T-helper 2 cell (primary cell): ENCODE measurements at regions not wholly inside any gene's neighbourhood (a gene's known extent, or its start where the extent isn't known, plus 50 kb on each side); places are given as distances from the start of the nearest gene placed in this dataset.
"Not testable (repeated sequence)": the region's sequence is repeated elsewhere in the genome, so short reads cannot be mapped to it uniquely, and the experiment has no call there.

Experiments used
- DNase-seq, 5 experiments: peaks; one replicate each; pipeline versions ENCODE4 v3.0.0 to v3.0.0-alpha.2; 2012 to 2022

DNA sequence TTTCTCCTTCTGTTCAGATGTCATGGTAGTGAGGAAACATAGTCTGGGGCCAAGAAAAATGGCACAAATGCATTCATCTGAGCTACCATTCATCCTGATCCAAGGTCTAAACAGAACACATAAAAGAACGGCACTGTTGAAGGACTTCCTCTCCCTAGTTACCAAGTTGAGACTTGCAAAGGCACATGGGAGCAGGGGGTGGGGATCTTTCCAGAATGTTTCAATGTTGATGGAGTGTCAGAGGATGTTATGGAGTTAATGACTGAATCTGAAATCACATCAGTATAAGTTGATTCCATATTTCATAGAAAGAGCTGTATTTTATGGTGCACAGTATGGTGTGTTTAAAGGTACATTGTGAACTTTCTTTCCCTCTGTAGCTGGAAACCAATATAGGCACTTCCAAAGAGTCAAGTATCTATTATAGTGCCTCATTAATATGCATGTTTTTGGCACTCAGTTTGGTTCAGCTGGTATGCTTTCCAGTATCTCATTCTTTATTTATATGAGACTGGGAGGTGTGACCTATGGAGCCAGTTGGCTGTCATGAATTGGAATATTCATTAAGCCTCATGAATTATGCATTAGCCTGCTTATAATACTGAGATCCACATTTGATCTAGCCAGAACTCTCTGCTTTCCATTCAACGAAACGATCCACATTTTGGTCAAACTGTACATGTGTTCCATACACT is 603.0 kb downstream of the NR2F1-AS1 start:
- DNase-seq, result no peak

DNA sequence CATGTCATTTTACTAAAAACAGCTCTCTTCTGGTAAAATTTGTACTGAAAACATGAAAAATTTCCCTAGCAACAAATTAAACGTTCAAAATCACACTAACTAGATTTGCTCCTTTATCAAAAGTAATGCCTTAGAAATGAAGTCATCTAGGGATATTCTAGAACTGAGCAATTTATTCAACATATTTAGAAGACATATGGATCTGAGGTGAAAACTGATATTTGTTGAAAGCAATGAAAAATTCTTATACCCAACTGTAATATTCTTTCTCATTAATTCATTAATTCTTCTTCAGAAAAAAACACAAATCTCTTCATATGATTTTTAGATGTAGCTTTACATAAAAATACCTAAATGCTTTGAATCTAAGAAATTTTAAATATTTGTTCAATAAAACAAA is 604.9 kb downstream of the NR2F1-AS1 start:
- no peak for DNase-seq

DNA sequence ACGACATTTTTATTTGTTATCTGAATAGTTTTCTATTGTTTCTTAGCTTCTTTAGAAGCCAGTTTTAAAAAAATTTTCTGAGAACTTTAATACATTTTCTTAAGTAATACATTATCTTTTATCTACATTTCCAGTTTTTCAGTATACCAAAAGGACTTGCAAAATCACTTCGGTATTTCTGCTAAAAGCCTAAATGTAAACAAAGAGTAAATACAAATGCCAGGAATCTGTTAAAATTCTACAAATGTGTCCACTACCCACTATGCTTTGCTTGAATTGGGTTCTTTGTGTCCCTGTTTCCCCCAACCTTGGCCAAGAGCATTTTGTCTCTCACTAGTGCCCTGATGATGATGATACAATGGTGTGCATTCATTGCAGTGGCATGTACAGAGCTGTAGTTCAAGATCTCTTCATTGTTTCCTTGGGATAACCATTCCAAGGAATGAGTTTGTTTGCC is 611.2 kb downstream of the NR2F1-AS1 start:
- no peak for DNase-seq

DNA sequence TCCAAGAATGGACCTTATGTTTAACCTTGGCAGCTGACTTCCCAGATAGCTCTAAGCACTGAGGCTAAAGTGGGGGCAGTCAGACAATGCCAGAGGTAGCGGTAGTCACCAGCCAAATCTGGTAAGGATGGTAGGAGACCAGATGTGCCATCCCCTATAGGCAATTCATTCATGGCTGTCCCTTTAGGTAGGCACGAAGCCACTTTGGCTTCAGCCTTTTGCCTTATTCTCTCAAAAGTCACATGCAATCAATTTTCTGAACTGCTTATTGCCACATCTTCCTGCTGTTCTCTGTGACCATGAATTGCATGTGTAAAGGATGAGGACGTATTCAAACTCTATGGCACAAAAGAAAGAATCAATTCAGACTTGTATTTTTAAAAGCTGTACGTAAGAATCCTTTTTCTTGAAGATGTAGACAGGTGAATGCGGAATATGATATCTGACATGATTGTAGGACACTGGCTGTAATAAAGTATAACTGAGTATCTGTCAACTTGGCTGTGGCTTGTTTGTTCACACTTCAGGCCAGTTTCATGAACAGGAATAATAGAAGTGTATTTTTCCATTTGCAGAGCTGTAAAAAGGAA is 611.7 kb downstream of the NR2F1-AS1 start:
- DNase-seq, result no peak

DNA sequence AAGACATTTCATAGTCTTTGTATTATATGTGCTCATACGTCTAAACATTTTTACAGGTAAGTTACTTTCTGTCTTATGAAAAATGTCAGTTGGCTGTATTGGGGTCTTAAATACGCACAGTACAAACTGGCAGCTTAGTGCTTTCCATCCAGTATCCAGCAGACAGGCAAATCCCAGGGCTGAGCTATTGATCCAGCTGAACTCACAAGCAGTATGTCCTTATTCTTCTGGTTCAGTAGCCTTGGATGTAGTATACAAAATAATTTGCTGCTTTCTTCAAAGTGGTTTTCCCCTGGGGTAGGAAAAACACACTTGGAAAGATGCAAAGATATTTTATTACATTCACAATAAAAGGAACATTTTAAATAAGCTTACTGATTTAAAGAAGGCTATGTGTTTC is 617.2 kb downstream of the NR2F1-AS1 start:
- DNase-seq, result no peak

DNA sequence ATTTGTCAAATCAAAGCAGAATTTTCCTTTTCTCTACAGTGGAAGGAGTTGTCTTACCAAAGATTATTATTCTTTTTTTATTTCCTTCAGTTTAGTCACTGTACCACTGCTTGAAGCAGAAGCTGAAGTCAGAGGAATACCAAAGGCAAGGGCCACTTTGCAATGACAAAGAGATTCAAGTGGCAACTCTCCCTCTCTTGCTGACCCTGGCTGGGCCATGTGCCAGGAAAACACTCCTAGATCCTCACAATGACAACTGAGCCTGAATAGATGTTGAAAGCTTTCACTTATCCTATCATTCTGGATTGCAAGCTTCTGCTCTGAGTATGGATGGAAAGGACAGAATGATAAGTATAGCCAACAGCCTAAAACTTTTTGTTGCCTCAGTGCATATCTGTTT is 618.3 kb downstream of the NR2F1-AS1 start:
- DNase-seq, result no peak

DNA sequence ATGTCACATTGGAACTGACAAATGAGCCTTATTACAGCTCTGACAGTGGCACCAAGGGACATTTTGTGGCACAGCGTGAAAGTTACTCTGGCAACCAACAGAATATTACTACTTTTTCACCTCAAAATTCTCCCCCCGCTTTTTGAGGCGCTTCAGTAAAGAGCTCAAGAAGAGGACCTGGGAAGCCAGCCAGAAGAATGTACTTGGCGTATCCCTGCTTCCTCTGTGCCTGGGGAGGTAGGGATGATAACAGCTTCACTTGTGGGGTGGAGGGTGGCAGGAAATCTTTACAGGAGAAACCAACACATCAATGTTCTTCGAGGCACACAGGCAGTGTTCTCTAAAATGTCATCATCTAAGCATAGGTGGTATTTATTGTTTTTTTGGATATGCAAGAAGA is 624.1 kb downstream of the NR2F1-AS1 start:
- DNase-seq, result no peak

DNA sequence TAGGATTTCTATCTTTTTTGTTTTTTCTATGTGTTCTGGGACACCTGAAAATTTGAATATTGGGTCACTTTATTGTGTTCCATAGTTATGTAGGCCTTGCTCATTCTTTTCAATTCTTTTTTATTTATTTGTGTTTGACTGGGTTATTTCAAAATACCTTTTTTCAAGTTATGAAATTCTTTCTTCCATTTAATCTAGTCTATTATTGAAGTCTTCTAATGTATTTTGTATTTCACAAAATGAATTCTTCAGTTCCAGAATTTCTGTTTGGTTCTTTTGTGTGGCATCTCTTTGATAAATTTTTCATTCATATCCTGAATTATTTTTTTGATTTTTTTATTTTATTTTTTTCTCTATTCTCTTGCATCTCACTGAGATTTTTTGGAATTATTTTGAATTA is 628.8 kb downstream of the NR2F1-AS1 start:
- DNase-seq, result no peak

DNA sequence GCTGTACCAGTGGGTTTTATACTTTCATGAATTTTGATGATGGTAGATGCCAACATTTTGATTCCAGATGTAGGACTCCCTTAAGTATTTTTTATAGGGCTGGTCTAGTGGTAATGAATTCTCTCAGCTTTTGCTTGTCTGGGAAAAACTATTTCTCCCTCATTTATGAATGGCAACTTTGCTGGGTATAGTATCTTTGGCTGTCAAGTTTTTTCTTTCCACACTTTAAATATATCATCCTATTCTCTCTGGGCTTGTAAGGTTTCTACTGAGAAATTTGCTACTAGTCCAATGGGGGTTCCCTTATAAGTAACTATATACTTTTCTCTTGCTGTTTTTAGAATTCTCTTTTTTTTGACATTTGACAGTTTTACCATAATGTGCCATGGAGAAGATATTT is 629.3 kb downstream of the NR2F1-AS1 start:
- no peak for DNase-seq

DNA sequence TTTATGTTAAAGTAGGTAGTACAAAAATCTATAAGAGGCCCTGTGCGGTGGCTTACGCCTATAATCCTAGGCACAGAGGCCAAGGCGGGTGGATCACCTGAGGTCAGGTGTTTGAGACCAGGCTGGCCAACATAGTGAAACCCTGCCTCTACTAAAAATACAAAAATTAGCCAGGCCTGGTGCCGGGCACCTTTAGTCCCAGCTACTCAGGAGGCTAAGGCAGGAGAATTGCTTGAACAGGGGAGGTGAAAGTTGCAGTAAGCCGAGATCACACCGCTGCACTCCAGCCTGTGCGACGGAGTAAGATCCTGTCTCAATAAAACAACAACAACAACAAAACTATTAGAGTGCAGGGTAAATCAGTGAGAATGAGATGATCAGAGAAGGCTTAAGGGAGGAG is 634.5 kb downstream of the NR2F1-AS1 start:
- DNase-seq, result no peak

DNA sequence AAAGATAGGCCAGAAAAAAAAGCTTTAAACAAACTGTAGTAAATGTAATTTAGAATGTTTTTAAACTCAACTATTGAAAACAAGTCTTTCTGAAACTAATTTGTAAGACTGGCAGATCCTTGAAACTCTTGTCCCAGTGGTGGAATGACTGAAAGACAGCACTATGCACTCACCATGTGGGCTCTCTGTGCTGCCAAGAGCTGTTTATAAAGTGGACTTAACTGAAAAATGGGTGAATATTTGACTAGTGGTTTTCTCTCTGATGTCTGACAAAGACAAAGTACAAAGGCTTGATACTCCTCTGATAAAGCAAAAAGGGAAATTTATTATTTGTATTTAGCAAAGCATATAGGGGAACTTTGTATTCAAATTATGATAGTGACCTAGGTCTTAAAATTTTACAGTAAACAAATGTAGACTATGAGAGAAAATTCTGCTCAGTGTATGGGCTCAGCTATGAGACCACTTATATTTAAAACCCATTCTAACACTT is 635.4 kb downstream of the NR2F1-AS1 start:
- no peak for DNase-seq

DNA sequence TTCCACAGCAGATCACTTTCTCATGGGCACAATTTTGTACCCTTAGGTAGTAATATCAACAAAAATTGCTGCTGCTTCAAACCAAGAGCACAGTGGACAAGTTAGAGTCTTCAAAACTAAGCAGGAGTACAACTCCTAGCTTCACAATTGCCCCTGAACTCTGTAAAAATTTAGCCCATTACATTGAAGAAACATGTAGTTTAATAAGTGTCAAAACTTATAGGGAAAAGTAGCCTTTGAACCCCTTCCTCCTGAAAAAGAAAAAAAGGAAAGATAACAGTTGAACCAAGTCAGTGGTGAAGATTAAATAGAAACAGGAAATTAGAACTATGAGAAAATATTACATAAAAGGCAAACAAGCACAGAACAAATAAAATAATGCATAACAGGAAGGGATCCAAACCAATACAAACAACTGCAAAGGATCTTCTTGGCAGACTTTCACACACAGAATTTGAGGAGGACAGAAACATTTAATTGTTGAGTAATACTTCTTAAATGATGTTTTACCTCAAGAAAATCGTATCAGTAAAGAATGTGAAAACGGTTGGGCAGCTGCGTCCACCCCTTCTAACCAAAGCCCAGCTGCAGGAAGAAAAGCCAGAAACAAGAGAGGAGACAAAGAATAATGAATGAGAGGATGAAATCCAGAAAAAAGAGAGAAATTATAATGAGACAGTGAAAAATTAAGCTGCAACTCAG is 636.0 kb downstream of the NR2F1-AS1 start:
- no peak for DNase-seq

DNA sequence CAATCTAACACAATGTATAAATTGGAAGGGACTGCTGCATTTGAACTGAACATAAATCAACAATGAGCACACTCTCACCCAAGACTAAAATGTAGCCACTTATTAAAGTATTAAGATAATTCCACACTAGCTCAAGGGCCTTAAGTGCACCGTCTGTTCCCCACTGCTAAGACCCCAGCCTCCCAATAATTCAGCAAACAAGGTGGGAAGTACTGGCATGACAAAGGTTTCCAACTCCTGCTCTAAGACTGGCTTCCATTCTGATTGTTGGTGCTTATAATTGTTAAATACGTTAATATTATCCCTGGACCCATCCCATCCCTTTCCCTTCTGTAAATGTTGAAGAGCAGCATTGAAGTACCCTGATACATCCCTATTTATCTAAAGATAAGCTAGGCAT is 636.7 kb downstream of the NR2F1-AS1 start:
- no peak for DNase-seq

DNA sequence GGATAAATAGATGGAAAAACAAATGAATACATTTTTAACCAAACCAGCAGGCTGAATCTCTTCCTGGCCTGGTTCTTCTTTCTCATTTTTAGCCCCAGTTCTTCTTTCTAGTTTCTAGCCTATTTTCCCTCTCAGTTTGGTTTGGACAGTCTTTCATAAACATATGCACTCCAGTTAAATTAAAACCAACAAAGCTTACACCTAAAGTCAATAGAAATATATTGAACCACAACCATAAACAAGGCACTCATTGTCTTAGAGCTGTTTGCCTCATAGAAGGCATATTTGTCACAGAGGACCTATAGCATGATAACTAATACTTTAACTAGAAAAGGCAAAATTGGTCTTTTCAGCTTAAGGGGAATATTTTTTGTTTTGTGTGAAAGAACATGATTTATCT is 638.3 kb downstream of the NR2F1-AS1 start:
- DNase-seq, result no peak

DNA sequence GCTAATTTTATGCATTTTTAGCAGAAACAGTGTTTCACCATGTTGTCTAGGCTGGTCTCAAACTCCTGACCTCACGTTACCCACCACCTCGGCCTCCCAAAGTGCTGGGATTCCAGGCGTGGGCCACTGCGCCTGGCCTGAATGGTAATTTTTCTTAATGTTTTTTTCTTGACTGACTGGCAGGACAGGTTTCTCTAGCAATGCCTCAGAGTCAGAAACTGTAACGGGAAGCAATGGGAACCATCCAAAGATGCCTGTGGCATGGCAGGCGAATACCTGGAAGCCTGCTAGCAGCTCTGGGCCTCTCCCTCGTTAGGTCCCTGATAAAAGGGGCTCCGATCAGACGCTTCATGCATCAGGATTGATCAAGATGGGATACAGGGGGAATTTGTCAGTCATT is 639.2 kb downstream of the NR2F1-AS1 start:
- no peak for DNase-seq

DNA sequence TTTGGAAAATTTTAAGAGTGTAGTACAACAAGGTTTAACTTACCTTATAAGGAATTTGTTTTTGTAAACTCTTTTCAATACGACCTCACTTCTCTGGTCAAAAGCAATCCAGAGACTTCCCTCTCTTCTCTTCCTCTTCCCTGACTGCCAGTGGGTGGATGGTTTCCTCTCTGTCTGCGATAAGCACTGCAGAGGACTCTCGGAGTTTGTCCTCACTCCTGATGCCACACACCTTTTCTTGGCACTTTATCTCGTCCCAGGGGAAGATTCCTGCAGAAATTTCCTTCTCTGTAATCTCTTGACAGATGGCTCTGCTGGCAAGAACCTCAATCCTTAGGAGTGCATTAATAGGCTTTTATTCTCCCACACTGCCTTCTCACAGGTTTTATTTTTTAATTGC is 641.6 kb downstream of the NR2F1-AS1 start:
- DNase-seq, result no peak

DNA sequence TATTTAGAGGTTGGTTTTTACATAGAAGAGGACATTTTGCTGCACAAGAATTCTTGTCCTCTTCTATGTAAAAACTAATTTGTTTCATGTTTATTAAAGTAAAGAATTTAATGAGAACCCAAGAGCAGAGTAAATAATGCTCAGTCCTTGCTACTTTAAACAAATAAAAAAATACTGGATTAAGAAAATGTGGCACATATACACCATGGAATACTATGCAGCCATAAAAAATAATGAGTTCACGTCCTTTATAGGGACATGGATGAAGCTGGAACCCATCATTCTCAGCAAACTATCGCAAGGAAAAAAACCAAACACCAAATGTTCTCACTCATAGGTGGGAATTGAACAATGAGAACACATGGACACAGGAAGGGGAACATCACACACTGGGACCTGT is 643.6 kb downstream of the NR2F1-AS1 start:
- DNase-seq, result not testable (repeated sequence)

DNA sequence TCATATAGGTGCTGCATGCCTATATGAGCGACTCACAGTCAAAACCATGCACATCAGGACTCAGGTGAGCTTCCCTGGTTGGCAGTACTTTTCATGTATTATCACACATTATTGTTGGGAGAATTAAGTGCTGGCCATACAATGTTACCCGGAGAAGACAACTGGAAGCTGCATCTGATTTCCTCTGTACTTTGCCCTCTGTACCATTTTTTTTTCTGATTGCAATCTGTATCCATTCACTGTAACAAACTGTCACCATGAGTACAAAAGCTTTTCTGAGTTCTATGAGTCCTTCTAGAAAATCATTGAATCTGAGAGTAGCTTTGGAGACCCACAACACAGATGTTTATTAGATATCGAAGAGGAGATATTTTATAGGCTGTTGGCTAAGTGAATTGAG is 651.0 kb downstream of the NR2F1-AS1 start:
- DNase-seq, result no peak

DNA sequence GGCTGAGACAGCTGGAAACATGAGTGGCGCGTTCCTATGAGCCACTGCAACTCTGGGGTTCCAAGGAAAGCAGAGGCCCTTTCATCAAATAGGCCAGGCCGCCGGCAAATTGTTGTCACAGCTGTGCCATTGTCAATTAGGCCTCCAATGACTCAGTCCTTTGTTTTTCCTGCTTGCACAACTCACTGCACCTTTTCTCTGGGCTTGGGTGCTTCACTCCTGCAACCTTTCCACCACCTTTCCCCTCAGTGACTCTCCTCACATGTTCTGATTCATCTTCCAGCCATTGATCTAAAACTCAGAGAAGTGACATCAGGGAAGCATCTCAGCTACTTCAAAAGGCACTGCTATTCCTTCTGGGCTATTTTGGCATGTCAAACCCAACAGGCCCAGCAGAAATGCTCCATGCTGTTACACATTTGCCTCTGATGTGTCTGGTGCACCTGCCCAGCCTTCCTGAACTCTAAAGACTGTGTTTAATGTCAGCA is 653.7 kb downstream of the NR2F1-AS1 start:
- DNase-seq, result no peak

DNA sequence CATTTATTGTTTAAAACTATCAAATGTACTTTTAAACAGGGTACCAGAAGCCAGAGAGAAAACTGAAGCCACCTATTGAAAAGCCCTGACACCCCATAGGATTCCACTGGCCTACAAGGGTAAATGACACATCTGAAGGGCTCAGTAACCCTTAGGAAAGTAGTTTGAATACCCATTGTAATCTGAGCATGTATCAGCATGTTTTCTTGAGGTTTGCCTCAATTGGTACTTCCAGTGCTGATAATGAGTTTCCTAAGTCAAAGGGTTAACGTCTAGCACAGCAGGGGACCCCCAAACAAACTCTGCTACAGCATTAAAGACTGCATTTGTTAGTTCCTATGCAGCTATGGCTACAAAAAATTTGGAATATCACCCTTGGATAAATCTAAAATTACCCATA is 657.1 kb downstream of the NR2F1-AS1 start:
- DNase-seq, result no peak

DNA sequence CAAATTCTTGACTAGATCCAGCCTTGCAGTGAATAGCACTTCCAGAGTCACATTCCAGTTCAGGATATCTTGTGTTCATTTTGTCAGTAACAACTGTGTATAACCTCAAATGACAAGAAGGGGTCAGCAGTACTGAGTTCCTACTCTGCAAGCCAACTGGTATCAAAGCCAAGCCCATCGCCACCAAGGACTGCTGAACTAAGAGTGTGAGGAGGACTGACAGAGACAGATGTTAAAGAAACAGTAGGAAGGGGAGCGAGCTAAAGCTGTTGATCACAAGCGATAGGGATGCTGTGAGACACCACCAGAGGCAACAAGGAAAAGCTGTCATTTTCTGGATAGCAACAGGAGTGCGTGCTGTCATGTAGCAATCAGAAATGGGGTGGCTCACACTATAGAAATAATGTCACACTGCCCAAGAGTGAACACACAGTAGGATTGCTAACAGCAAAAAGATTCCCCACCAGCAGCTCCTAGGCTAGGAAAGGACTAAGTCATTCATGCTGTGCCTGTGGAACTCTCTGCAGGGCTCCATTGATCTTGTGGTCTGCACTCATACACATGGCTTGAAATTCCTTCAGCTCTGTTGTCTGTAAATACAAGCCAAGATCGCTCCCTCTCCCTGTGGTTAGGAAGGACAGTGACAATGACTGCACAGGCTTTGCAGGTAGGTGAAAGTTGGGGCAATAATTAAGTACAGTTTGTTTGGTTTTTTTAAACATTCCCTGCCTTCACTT is 658.6 kb downstream of the NR2F1-AS1 start:
- no peak for DNase-seq

DNA sequence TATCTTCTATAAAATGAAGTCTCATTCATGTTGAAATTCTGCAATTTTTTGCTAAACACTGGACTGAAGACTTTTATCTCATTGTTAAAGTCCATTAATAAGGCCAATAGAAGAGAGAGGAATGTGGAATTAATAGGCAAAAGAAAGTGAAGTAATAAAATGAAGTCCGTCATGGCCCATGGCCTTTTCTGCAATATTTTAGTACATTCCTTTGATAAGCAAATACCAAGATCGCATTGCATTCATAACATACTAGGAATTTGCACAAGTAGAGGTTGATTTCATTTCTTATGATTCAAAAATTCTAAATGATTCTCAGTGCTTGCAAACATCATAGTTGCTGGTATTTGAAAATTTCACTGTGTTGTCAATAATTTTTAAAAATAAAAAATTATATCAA is 664.0 kb downstream of the NR2F1-AS1 start:
- DNase-seq, result no peak

DNA sequence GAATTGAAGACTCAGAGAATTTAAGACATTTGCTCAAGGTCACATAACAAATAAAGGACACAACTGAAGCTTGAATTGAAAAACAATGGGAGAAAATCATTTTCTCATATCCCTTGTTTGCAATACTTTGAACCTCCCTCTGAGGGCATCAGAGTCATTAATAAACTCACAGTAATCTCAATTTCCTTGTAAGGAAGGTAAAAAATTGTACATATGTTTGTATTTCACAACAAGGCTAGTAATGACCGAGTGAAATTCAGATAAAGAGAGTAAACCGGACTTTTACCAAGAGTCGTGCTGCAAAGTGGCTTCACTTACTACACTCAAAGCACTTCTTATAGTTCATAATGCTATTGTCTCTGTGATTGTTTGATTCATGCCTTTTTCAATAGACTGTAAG is 665.0 kb downstream of the NR2F1-AS1 start:
- no peak for DNase-seq
